BJ (cell line): ENCODE measurements at regions not wholly inside any gene's neighbourhood (a gene's known extent, or its start where the extent isn't known, plus 50 kb on each side); places are given as distances from the start of the nearest gene placed in this dataset.

Source experiments
- CTCF ChIA-PET: fragments of 350-600 bp; formaldehyde crosslinking; extraction: SDS; loops from one replicate; lab custom pipeline; 2021; ENCODE audit warnings: antibody characterized with exemption, inconsistent platforms; lab: Yijun Ruan, JAX
- POLR2A ChIA-PET: fragments of 300-600 bp; sonication (Branson Sonifier 250); formaldehyde crosslinking; extraction: SDS; loops from one replicate; lab custom pipeline; 2021; ENCODE audit warnings: antibody characterized with exemption; lab: Charles Lee
- DNase-seq: peaks from one replicate; pipeline ENCODE4 v3.0.0-alpha.2; 2011; ENCODE audit warnings: low read depth
- H3K27me3 ChIP-seq: 2 replicates; pipeline ENCODE4 v1.6.0; 2011; ENCODE audit warnings: low read length; ENCODE audit not compliant: control insufficient read depth, insufficient read depth
- H3K36me3 ChIP-seq: 2 replicates; pipeline ENCODE4 v1.5.1; 2011; ENCODE audit warnings: low read length; ENCODE audit not compliant: control insufficient read depth, insufficient read depth
- H3K4me3 ChIP-seq: 2 replicates; pipeline ENCODE4 v1.5.1; 2011; ENCODE audit warnings: low read depth, mild to moderate bottlenecking, control low read depth, low read length
- TF ChIP-seq, protein P1 (sequence below): IDR thresholded peaks from 2 replicates; pipeline ENCODE4 v1.5.1; 2011; ENCODE audit warnings: low read depth, mild to moderate bottlenecking, control low read depth, inconsistent platforms, low read length, moderate library complexity; ENCODE audit not compliant: insufficient read depth

DNA sequence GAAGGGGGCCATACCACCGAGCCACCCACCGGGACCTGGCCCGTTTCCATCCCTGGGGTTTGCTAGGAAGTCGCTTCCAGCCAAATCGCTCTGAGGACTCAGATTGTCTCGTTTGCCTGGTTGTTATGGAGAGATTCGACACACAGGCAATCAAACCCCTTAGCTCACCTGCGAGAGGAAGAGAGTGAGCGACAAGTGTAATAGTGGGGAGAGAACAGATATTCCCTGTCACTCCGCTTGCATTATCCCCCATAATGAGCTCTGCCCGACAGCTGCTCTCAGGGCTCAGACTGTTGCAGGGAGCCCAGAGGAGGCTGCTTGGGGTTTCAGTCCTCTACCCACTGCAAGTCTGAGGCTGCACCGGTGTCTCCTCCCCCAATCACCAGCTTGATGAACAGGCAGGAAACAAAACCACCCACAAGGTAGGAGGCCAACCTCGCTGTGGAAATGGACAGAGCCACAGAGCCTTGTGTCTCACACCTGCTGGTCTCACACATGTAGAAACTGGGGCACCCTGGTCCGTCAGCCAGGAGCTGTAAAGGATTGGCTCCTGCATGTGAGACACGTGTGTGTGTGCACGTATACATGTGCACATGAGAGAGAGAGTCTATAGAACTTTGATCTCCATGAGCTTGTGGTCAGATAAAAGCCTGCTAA, 351.1 kb downstream of the BUD13 start:
- H3K4me3 ChIP-seq = no peak overlapping the region
- H3K36me3 ChIP-seq = no peaks in the 10 kb centered on the region
- ChIA-PET CTCF (no interaction called here), POLR2A (no interaction called here)
- TF ChIP-seq, protein P1, sequence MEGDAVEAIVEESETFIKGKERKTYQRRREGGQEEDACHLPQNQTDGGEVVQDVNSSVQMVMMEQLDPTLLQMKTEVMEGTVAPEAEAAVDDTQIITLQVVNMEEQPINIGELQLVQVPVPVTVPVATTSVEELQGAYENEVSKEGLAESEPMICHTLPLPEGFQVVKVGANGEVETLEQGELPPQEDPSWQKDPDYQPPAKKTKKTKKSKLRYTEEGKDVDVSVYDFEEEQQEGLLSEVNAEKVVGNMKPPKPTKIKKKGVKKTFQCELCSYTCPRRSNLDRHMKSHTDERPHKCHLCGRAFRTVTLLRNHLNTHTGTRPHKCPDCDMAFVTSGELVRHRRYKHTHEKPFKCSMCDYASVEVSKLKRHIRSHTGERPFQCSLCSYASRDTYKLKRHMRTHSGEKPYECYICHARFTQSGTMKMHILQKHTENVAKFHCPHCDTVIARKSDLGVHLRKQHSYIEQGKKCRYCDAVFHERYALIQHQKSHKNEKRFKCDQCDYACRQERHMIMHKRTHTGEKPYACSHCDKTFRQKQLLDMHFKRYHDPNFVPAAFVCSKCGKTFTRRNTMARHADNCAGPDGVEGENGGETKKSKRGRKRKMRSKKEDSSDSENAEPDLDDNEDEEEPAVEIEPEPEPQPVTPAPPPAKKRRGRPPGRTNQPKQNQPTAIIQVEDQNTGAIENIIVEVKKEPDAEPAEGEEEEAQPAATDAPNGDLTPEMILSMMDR = no peak
- no peaks in the 10 kb centered on the region for H3K27me3 ChIP-seq
- no peak for DNase-seq

DNA sequence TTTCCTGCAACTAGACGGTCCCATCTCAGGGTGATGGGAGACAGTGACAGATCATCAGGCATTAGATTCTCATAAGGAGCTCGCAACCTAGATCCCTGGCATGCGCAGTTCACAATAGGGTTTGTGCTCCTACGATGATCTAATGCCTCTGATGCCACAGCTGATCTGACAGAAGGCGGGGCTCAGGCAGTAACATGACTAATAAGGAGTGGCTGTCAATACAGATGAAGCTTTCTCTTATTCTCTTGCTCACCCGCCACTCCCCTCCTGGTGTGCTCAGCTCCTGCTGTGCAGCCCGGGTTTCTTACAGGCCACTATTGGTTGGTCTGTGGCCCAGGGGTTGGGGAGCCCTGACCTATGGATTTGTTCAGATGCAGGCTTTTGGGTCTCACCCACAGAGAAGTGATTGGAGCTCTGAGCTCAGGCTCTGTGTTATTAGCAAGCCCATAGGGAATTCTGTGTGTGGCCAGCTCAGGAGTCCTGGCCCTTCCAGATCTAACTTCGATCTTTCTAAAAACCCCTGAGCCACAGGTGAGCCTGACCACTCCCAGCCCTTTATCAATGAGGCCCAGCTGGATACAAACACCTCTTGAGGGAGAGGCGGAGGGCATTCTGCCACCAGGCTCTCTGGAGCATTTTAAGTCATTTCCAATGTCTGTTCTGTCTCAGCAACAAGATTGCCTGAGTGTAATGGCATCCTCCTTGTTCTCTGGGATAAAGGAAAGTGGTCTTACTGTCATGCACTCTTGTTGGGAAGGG, 351.8 kb downstream of the BUD13 start:
- DNase-seq = no peak
- ChIA-PET POLR2A (no interaction called here), CTCF (interaction anchor here (1.0 kb wide), 1 partner anchor 10 kb away, joined by 3 read pairs; no protein-coding TSS in a partner anchor)
- TF ChIP-seq, protein P1 = no peak
- Histone ChIP-seq H3K27me3 (no peaks in the 10 kb centered on the region), H3K4me3 (no peak overlapping the region), H3K36me3 (no peaks in the 10 kb centered on the region)

DNA sequence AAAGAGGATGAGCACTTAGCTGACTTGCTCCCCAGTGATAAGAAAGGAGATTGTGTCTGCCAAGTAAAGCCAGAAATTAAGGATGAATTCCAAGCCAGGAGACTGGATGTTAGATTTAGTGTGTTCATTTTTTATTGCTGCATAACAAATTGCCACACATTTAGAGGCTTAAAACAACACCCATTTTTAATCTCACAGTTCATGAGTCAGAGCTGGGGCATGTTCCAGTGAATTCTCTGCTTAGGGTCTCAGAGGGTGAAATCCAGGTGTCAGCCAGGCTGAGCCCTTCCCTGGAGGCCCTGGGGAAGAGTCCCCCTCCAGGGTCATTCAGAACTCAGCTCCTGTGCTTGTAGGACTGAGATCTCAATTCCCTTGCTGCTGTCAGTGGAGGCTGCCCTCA, 352.8 kb downstream of the BUD13 start:
- no peak overlapping the region for H3K4me3 ChIP-seq
- DNase-seq = no peak

DNA sequence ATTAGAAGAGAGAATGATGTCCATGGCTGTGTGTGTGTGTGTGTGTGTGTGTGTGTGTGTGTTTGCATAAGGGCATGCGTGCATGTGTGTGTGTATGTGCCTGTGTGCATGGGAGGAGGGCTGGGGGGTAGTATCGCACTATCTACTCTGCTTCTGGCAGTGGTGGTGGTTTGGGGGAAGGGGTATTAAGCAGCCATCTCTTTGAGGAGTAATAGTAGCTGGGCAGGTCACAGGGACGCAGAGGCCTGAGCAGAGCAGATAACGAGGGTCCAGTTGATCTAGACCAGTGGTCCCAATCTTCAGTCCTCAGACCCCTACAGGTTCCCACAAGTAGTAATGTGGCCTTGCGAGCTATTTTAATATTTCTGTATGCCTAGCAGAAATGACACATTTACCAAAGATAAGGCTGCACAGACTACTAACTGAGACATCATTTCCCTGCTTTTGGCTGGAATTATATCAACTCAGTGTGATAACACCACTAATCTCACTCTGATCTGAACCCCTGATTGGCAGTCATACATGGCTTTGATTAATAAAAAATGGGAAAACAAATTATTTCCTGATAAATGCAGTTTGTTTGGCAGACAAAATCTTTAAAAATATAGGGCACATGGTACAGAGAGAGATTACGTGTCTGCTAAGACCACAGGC, 354.3 kb downstream of the BUD13 start:
- POLR2A ChIA-PET = no interaction called here
- CTCF ChIA-PET = no interaction called here
- no peaks in the 10 kb centered on the region for H3K27me3 ChIP-seq

More for the DNA sequence above, 352.8 kb downstream of the BUD13 start:
- no peaks in the 10 kb centered on the region for H3K36me3 ChIP-seq
- CTCF ChIA-PET = no interaction called here
- POLR2A ChIA-PET = no interaction called here
- TF ChIP-seq, protein P1 = no peak
- H3K27me3 ChIP-seq = no peaks in the 10 kb centered on the region

More for the DNA sequence above, 354.3 kb downstream of the BUD13 start:
- Histone ChIP-seq H3K36me3 (no peaks in the 10 kb centered on the region), H3K4me3 (no peak overlapping the region)
- DNase-seq = no peak
- TF ChIP-seq, protein P1 = no peak
